Spleen (tissue), 11 donors: ENCODE measurements at regions not wholly inside any gene's neighbourhood (a gene's known extent, or its start where the extent isn't known, plus 50 kb on each side); places are given as distances from the start of the nearest gene placed in this dataset.
"Not testable (repeated sequence)": the region's sequence is repeated elsewhere in the genome, so short reads cannot be mapped to it uniquely, and the experiment has no call there.

Experiments
- DNase-seq: peaks from one replicate; pipeline ENCODE4 v3.0.0-alpha.2; 2020
- H3K27ac ChIP-seq, 8 donors: fragments of 200-600 bp; sonication (generic) in 7 of 8; 1 replicate in 4 of 8; 2 replicates in 4 of 8; pipeline versions ENCODE4 v1.5.0 to v1.8.0; 2016 to 2021; ENCODE audit warnings: inconsistent platforms in 4 of 8, mild to moderate bottlenecking in 4 of 8, moderate library complexity in 1 of 8
- H3K27me3 ChIP-seq, 7 donors: fragments of 200-600 bp; sonication (generic) in 6 of 7; replicated peaks in 1 of 7; 1 replicate in 4 of 7; 2 replicates in 3 of 7; pipeline versions ENCODE4 v1.5.0 to v1.8.0; 2016 to 2021; ENCODE audit warnings: inconsistent platforms in 3 of 7, mild to moderate bottlenecking in 1 of 7
- H3K36me3 ChIP-seq, 6 donors: fragments of 200-600 bp; sonication (generic) in 5 of 6; 1 replicate in 4 of 6; 2 replicates in 2 of 6; pipeline versions ENCODE4 v1.5.0 to v1.8.0; 2016 to 2021; ENCODE audit warnings: inconsistent platforms in 2 of 6
- H3K4me1 ChIP-seq, 6 donors: fragments of 200-600 bp; sonication (generic) in 5 of 6; 1 replicate in 3 of 6; 2 replicates in 3 of 6; pipeline versions ENCODE4 v1.5.0 to v1.8.0; 2016 to 2021; ENCODE audit warnings: inconsistent platforms in 3 of 6
- H3K4me3 ChIP-seq, 8 donors: fragments of 200-600 bp; sonication (generic) in 7 of 8; 1 replicate in 4 of 8; 2 replicates in 4 of 8; pipeline versions ENCODE4 v1.5.0 to v1.8.0; 2016 to 2021; ENCODE audit warnings: inconsistent platforms in 4 of 8, mild to moderate bottlenecking in 4 of 8, moderate library complexity in 2 of 8
- H3K9me3 ChIP-seq, 8 donors: fragments of 200-600 bp; sonication (generic) in 7 of 8; 1 replicate in 4 of 8; 2 replicates in 4 of 8; pipeline versions ENCODE4 v1.5.0 to v1.8.0; 2016 to 2021; ENCODE audit warnings: inconsistent platforms in 4 of 8
- CTCF ChIP-seq, 11 experiments: fragments of 200-600 bp in 7 of 11; fragments of 450-650 bp in 4 of 11; sonication (generic) in 4 of 11; IDR thresholded peaks in 8 of 11; conservative IDR thresholded peaks in 3 of 11; 1 replicate in 7 of 11; 2 replicates in 4 of 11; pipeline versions ENCODE4 v1.4.0 to v1.8.0; 2016 to 2021; ENCODE audit warnings: antibody characterized with exemption in 11 of 11, inconsistent platforms in 4 of 11, mild to moderate bottlenecking in 1 of 11
- POLR2A ChIP-seq, 3 donors: fragments of 450-650 bp; IDR thresholded peaks; one replicate each; pipeline ENCODE4 v1.5.1; 2017; ENCODE audit warnings: antibody characterized with exemption in 3 of 3, mild to moderate bottlenecking in 1 of 3
- POLR2AphosphoS5 ChIP-seq, 3 donors: sonication (generic); formaldehyde crosslinking; IDR thresholded peaks; one replicate each; pipeline ENCODE4 v1.5.1; 2017; ENCODE audit warnings: antibody characterized with exemption in 3 of 3
- WGBS, 5 donors: extraction: QIAGEN DNeasy Blood & Tissue Kit in 3 of 5; methylation state at CpG; one replicate each; pipeline versions ENCODE4 v1.1.5 to v1.1.7; 2013 to 2018; 5-methylcytosine and 5-hydroxymethylcytosine counted together
- intact Hi-C: fragments of 100-400 bp; cut with DNase I; formaldehyde crosslinking; loops from one replicate; pipeline ENCODE4 v1.15.0; 2023; ENCODE audit warnings: low total_unique reads
- donor health status: healthy with polysubstance abuse.
- donor health status: DM: no; HTN: no; CAD: no; lungs with moderate emphysema.
- donor health status: DM: no; HTN: no; CAD: no.
- donor health status: Bipolar disorder and iron deficiency.
- donor health status: healthy.
- donor health status: DM: no; HTN: no; CAD: no.
- donor health status: DM: yes; HTN: yes; CAD: no.

- no peak for DNase-seq
These were observed 190.1 kb downstream of the SDHAF3 start for GRCh38 chr7:97307521-97308108.

GRCh38 chr7:97313900-97314299 lies 196.4 kb downstream of the SDHAF3 start:
- H3K4me3 ChIP-seq, result no peak overlapping the region
- H3K36me3 ChIP-seq, result no peaks in the 10 kb centered on the region
- H3K27ac ChIP-seq, result no peak overlapping the region
- DNase-seq, result no peak
- WGBS, 5 donors, result 25 to 68% (median 63%) methylated on average over 4 of the region's 4 CpGs
- intact Hi-C loops, result no loop called here
- peaks cover 0 to 40% (median 6%) of the 10 kb centered on the region in 8 donors for H3K9me3 ChIP-seq
- no peaks in the 10 kb centered on the region for H3K27me3 ChIP-seq
- H3K4me1 ChIP-seq, result no peaks in the 10 kb centered on the region
- no peak for TF ChIP-seq CTCF (IDR thresholded peaks at IDR 0.05 in 8 of 11, conservative IDR thresholded peaks at IDR 0.05 in 3 of 11)
- no peak for TF ChIP-seq POLR2AphosphoS5 (IDR thresholded peaks at IDR 0.05)
- TF ChIP-seq POLR2A (IDR thresholded peaks at IDR 0.05), result no peak

More at GRCh38 chr7:97307521-97308108, 190.1 kb downstream of the SDHAF3 start:
- Histone ChIP-seq H3K9me3 (peaks cover 0 to 18% (median 0%) of the 10 kb centered on the region in 8 donors), H3K36me3 (no peaks in the 10 kb centered on the region), H3K27ac (no peak overlapping the region), H3K27me3 (no peaks in the 10 kb centered on the region), H3K4me3 (no peak overlapping the region), H3K4me1 (no peaks in the 10 kb centered on the region)
- TF ChIP-seq POLR2AphosphoS5 (IDR thresholded peaks at IDR 0.05) (no peak), CTCF (IDR thresholded peaks at IDR 0.05 in 8 of 11, conservative IDR thresholded peaks at IDR 0.05 in 3 of 11) (no peak), POLR2A (IDR thresholded peaks at IDR 0.05) (no peak)
- intact Hi-C loops, result no loop called here
- WGBS, 5 donors, result 79 to 89% (median 84%) methylated on average over 3 of the region's 3 CpGs

- no peak overlapping the region for H3K27ac ChIP-seq
- intact Hi-C loops, result no loop called here
- H3K4me1 ChIP-seq, result no peaks in the 10 kb centered on the region
- WGBS, 5 donors, result 43 to 62% (median 57%) methylated on average over 1 of the region's 1 CpG
- TF ChIP-seq POLR2AphosphoS5 (IDR thresholded peaks at IDR 0.05) (no peak), POLR2A (IDR thresholded peaks at IDR 0.05) (no peak), CTCF (IDR thresholded peaks at IDR 0.05 in 8 of 11, conservative IDR thresholded peaks at IDR 0.05 in 3 of 11) (no peak)
- H3K27me3 ChIP-seq, result no peaks in the 10 kb centered on the region
- H3K4me3 ChIP-seq, result no peak overlapping the region
- no peaks in the 10 kb centered on the region for H3K36me3 ChIP-seq
- no peak for DNase-seq
- peaks cover 0 to 27% (median 4%) of the 10 kb centered on the region in 8 donors for H3K9me3 ChIP-seq
These were observed 200.1 kb downstream of the SDHAF3 start for GRCh38 chr7:97317575-97317974.

DNA sequence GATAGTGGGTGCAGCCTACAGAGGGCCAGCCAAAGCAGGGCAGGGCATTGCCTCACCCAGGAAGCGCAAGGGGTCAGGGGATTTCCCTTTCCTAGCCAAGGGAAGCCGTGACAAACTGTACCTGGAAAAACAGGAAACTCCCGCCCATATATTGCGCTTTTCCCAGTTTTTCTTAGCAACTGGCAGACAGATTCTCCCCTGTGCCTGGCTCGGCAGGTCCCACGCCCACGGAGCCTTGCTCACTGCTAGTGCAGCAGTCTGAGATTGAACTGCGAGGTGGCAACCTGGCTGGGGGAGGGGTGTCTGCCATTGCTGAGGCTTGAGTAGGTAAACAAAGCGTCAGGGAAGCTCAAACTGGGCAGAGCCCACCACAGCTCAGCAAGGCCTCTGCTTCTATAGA lies 212.4 kb downstream of the SDHAF3 start:
- DNase-seq, intact Hi-C loops, H3K36me3 ChIP-seq, H3K27ac ChIP-seq, H3K4me3 ChIP-seq, H3K4me1 ChIP-seq, H3K27me3 ChIP-seq: not testable (repeated sequence)
- 65 to 71% (median 67%) methylated on average over 9 of the region's 9 CpGs for WGBS, 5 donors
- H3K9me3 ChIP-seq, result peaks cover 0 to 49% (median 9%) of the 10 kb centered on the region in 8 donors

GRCh38 chr7:97337849-97338248 lies 220.4 kb downstream of the SDHAF3 start:
- H3K4me1 ChIP-seq, result no peaks in the 10 kb centered on the region
- intact Hi-C loops, result no loop called here
- WGBS, 5 donors, result 74 to 87% (median 85%) methylated on average over 3 of the region's 3 CpGs
- H3K36me3 ChIP-seq, result no peaks in the 10 kb centered on the region
- peaks cover 0 to 14% (median 0%) of the 10 kb centered on the region in 8 donors for H3K9me3 ChIP-seq
- no peaks in the 10 kb centered on the region for H3K27me3 ChIP-seq
- TF ChIP-seq CTCF (IDR thresholded peaks at IDR 0.05 in 8 of 11, conservative IDR thresholded peaks at IDR 0.05 in 3 of 11), result no peak
- no peak for TF ChIP-seq POLR2AphosphoS5 (IDR thresholded peaks at IDR 0.05)
- TF ChIP-seq POLR2A (IDR thresholded peaks at IDR 0.05), result no peak
- no peak overlapping the region for H3K27ac ChIP-seq
- DNase-seq, result no peak
- H3K4me3 ChIP-seq, result no peak overlapping the region
